ENCODE measurements at regions not wholly inside any gene's neighbourhood (a gene's known extent, or its start where the extent isn't known, plus 50 kb on each side); places are given as distances from the start of the nearest gene placed in this dataset.

- no peak for DNase-seq (ENCODE audit: low read depth)
Measured at GRCh38 chr2:57509189-57509588, 537.4 kb upstream of the VRK2 start.

- DNase-seq (ENCODE audit: low read depth): no peak
Measured at GRCh38 chr2:57510704-57511103, 535.9 kb upstream of the VRK2 start.

- no peak for DNase-seq (ENCODE audit: low read depth)
Measured at GRCh38 chr2:57515366-57515765, 531.2 kb upstream of the VRK2 start.

GRCh38 chr2:57516698-57517340 is 529.8 kb upstream of the VRK2 start:
- peak; percentile 47 for DNase-seq (ENCODE audit: low read depth)

- no peak for DNase-seq (ENCODE audit: low read depth)
Measured at GRCh38 chr2:57523304-57523703, 523.3 kb upstream of the VRK2 start.

GRCh38 chr2:57527685-57528084 is 518.9 kb upstream of the VRK2 start:
- DNase-seq (ENCODE audit: low read depth): no peak

- DNase-seq (ENCODE audit: low read depth): no peak
Measured at GRCh38 chr2:57528499-57528898, 518.1 kb upstream of the VRK2 start.

- DNase-seq (ENCODE audit: low read depth): no peak
Measured at GRCh38 chr2:57534358-57534757, 512.2 kb upstream of the VRK2 start.

- DNase-seq (ENCODE audit: low read depth): no peak
Measured at GRCh38 chr2:57536535-57537231, 509.9 kb upstream of the VRK2 start.

GRCh38 chr2:57539761-57540160 is 506.8 kb upstream of the VRK2 start:
- no peak for DNase-seq (ENCODE audit: low read depth)

GRCh38 chr2:57542081-57542480 is 504.5 kb upstream of the VRK2 start:
- DNase-seq (ENCODE audit: low read depth): no peak

- no peak for DNase-seq (ENCODE audit: low read depth)
Measured at GRCh38 chr2:57543211-57543610, 503.4 kb upstream of the VRK2 start.

GRCh38 chr2:57544624-57545023 is 502.0 kb upstream of the VRK2 start:
- DNase-seq (ENCODE audit: low read depth): peak; percentile 18

- DNase-seq (ENCODE audit: low read depth): no peak
Measured at GRCh38 chr2:57546478-57546877, 500.1 kb upstream of the VRK2 start.

GRCh38 chr2:57549642-57550102 is 496.9 kb upstream of the VRK2 start:
- DNase-seq (ENCODE audit: low read depth): no peak

GRCh38 chr2:57550912-57551311 is 495.7 kb upstream of the VRK2 start:
- DNase-seq (ENCODE audit: low read depth): no peak

- no peak for DNase-seq (ENCODE audit: low read depth)
Measured at GRCh38 chr2:57552885-57553284, 493.7 kb upstream of the VRK2 start.

GRCh38 chr2:57554348-57554747 is 492.3 kb upstream of the VRK2 start:
- no peak for DNase-seq (ENCODE audit: low read depth)

- DNase-seq (ENCODE audit: low read depth): no peak
Measured at GRCh38 chr2:57558312-57558711, 488.3 kb upstream of the VRK2 start.

- no peak for DNase-seq (ENCODE audit: low read depth)
Measured at GRCh38 chr2:57562495-57562894, 484.1 kb upstream of the VRK2 start.

- DNase-seq (ENCODE audit: low read depth): no peak
Measured at GRCh38 chr2:57563015-57563414, 483.6 kb upstream of the VRK2 start.

- no peak for DNase-seq (ENCODE audit: low read depth)
Measured at GRCh38 chr2:57567245-57567644, 479.4 kb upstream of the VRK2 start.

GRCh38 chr2:57569396-57569795 is 477.2 kb upstream of the VRK2 start:
- DNase-seq (ENCODE audit: low read depth): no peak

GRCh38 chr2:57570961-57571360 is 475.6 kb upstream of the VRK2 start:
- no peak for DNase-seq (ENCODE audit: low read depth)

Measured in RPMI7951 (cell line).